ENCODE measurements at regions not wholly inside any gene's neighbourhood (a gene's known extent, or its start where the extent isn't known, plus 50 kb on each side); places are given as distances from the start of the nearest gene placed in this dataset.

GRCh38 chr14:98937712-98938505 lies 334.1 kb downstream of the BCL11B start:
- no peak for TF ChIP-seq CTCF (IDR thresholded peaks at IDR 0.05)
- no peak for TF ChIP-seq EP300 (IDR thresholded peaks at IDR 0.05)
- TF ChIP-seq POLR2AphosphoS5 (IDR thresholded peaks at IDR 0.05): no peak
- TF ChIP-seq POLR2A (IDR thresholded peaks at IDR 0.05; ENCODE audit: low read depth): no peak
